Left ventricle myocardium inferior (tissue), 1 donor: ENCODE measurements at regions not wholly inside any gene's neighbourhood (a gene's known extent, or its start where the extent isn't known, plus 50 kb on each side); places are given as distances from the start of the nearest gene placed in this dataset.

Experiments used
- DNase-seq: peaks from one replicate; pipeline ENCODE4 v3.0.0-alpha.2; 2020
- H3K27ac ChIP-seq: fragments of 200-600 bp; replicated peaks from 2 replicates; pipeline ENCODE4 v1.8.0; 2021
- H3K27me3 ChIP-seq: fragments of 200-600 bp; 2 replicates; pipeline ENCODE4 v1.8.0; 2021; ENCODE audit warnings: low read depth
- H3K36me3 ChIP-seq: fragments of 200-600 bp; 2 replicates; pipeline ENCODE4 v1.8.0; 2021
- H3K4me1 ChIP-seq: fragments of 200-600 bp; 2 replicates; pipeline ENCODE4 v1.8.0; 2021
- H3K4me3 ChIP-seq: fragments of 200-600 bp; 2 replicates; pipeline ENCODE4 v1.8.0; 2021; ENCODE audit warnings: mild to moderate bottlenecking, moderate library complexity
- H3K9me3 ChIP-seq: fragments of 200-600 bp; replicated peaks from 2 replicates; pipeline ENCODE4 v1.8.0; 2021
- intact Hi-C: fragments of 100-400 bp; cut with micrococcal nuclease; formaldehyde crosslinking; loops from one replicate; pipeline ENCODE4 v1.11.0; 2022
- TF ChIP-seq, protein P1 (sequence below): fragments of 200-600 bp; IDR thresholded peaks from 2 replicates; pipeline ENCODE4 v1.8.0; 2021; ENCODE audit warnings: antibody characterized with exemption, mild to moderate bottlenecking, borderline replicate concordance
- donor health status: DM: no; HTN: yes; CAD: no; lungs with severe emphysema.

DNA sequence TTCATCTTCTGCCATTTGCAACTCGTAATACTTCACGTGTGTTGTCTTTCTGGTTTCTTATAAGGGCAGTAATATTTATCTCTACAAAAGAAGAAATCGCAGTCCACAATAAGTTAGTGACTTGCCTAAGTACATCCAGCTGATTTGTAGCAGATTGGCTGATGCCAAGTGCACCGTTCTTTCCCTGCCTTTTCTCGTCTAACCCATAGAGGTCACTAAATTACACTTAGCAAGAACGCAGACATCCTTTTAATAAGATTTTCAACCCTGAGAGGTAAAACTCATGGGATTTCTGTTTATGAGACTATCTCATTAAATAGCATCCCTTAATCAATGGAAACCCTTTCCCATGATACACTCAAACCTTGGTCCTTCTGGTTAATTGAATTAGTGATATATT is 408.6 kb upstream of the ACTRT1 start:
- intact Hi-C loops = no loop called here
- no peaks in the 10 kb centered on the region for H3K9me3 ChIP-seq
- no peak overlapping the region for H3K27ac ChIP-seq
- H3K36me3 ChIP-seq = no peaks in the 10 kb centered on the region
- H3K4me1 ChIP-seq = no peaks in the 10 kb centered on the region
- H3K4me3 ChIP-seq = no peak overlapping the region
- no peaks in the 10 kb centered on the region for H3K27me3 ChIP-seq
- TF ChIP-seq, protein P1, sequence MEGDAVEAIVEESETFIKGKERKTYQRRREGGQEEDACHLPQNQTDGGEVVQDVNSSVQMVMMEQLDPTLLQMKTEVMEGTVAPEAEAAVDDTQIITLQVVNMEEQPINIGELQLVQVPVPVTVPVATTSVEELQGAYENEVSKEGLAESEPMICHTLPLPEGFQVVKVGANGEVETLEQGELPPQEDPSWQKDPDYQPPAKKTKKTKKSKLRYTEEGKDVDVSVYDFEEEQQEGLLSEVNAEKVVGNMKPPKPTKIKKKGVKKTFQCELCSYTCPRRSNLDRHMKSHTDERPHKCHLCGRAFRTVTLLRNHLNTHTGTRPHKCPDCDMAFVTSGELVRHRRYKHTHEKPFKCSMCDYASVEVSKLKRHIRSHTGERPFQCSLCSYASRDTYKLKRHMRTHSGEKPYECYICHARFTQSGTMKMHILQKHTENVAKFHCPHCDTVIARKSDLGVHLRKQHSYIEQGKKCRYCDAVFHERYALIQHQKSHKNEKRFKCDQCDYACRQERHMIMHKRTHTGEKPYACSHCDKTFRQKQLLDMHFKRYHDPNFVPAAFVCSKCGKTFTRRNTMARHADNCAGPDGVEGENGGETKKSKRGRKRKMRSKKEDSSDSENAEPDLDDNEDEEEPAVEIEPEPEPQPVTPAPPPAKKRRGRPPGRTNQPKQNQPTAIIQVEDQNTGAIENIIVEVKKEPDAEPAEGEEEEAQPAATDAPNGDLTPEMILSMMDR = no peak
- no peak for DNase-seq

DNA sequence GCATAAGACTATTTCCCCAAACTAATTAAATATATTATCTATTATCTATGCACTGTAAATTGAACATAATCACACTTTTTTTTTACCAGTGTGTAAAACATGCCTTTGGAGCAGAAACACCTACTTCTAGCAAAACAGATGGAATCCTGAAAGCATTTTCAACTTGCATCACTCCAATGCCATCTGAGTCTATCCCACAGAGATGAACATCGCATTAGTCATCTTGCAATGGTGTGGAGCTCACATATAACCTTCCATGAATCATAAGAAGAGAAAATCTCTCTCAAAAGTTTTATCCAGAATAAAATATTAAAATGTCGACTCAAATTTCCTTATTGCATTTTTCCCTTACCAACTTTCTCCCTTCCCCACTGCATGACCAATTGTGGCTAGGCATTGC is 406.7 kb upstream of the ACTRT1 start:
- intact Hi-C loops = no loop called here
- no peaks in the 10 kb centered on the region for H3K9me3 ChIP-seq
- no peaks in the 10 kb centered on the region for H3K36me3 ChIP-seq
- H3K27ac ChIP-seq = no peak overlapping the region
- no peak overlapping the region for H3K4me3 ChIP-seq
- no peaks in the 10 kb centered on the region for H3K27me3 ChIP-seq
- DNase-seq = no peak
- no peaks in the 10 kb centered on the region for H3K4me1 ChIP-seq
- TF ChIP-seq, protein P1 = no peak

DNA sequence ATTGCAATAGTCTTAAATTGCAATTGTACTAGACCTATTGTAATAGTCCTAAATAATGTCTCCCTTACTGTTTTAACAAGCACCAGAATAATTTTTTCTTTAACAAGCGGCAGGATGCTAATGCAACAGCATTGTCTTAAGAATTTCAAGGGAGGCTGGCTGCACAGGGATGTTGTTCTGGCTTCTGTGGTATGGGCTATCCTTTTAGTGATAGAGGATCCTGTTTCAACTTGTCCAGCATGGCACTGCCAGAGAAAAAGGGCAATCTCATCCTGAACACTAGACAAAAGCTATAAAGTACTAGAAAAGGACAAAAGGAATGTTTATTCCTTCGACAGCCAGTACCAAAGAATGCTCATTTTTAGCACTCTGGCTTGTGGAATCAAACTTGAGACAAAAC is 405.5 kb upstream of the ACTRT1 start:
- TF ChIP-seq, protein P1 = no peak
- Histone ChIP-seq H3K27me3 (no peaks in the 10 kb centered on the region), H3K27ac (no peak overlapping the region), H3K36me3 (no peaks in the 10 kb centered on the region), H3K9me3 (no peaks in the 10 kb centered on the region), H3K4me1 (no peaks in the 10 kb centered on the region), H3K4me3 (no peak overlapping the region)
- no peak for DNase-seq
- intact Hi-C loops = no loop called here

DNA sequence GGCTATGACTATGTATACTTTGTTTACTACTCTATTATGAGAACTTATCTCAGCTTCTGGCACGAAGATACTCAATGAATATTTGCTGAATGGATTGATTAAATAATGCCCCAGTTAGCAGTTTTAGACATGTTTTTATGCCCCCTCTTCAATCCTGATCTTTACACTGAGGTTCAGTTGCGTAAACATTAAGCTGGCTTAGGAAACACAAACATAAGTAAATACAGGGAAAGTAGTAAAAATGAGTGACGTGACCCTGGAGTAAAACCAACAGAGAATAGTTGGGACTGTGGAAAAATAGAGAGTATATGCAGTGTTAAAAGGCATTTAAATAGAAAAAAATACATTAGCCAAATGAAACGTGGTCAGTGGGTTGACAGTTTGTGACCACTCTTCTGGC is 387.0 kb upstream of the ACTRT1 start:
- DNase-seq = no peak
- no peaks in the 10 kb centered on the region for H3K9me3 ChIP-seq
- H3K4me1 ChIP-seq = no peaks in the 10 kb centered on the region
- H3K36me3 ChIP-seq = no peaks in the 10 kb centered on the region
- no peak overlapping the region for H3K4me3 ChIP-seq
- no peak overlapping the region for H3K27ac ChIP-seq
- H3K27me3 ChIP-seq = no peaks in the 10 kb centered on the region
- TF ChIP-seq, protein P1 = no peak
- intact Hi-C loops = no loop called here

DNA sequence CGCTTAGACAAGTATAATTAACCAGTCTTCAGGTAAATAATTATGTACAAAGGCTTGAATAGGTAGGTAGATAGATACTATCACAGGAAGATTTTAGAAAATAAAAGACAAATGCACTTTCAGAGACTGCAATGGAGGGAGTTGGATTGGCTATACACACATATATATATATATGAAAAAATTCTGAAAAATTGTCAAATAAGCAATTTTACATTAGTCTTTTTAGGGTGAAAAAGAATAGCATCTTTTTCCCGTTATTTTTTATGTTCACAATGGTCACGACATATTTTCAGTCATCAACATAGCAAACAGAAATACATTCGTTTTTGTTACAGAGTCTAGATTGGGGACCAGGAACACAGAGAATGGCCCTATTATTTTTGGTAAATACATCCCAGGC is 385.9 kb upstream of the ACTRT1 start:
- no peak overlapping the region for H3K4me3 ChIP-seq
- DNase-seq = no peak
- no peaks in the 10 kb centered on the region for H3K4me1 ChIP-seq
- TF ChIP-seq, protein P1 = no peak
- intact Hi-C loops = no loop called here
- no peaks in the 10 kb centered on the region for H3K27me3 ChIP-seq
- no peak overlapping the region for H3K27ac ChIP-seq
- no peaks in the 10 kb centered on the region for H3K9me3 ChIP-seq
- no peaks in the 10 kb centered on the region for H3K36me3 ChIP-seq
